Keratinocyte (primary cell): ENCODE measurements at regions not wholly inside any gene's neighbourhood (a gene's known extent, or its start where the extent isn't known, plus 50 kb on each side); places are given as distances from the start of the nearest gene placed in this dataset.

Experiments
- EZH2 ChIP-seq: IDR thresholded peaks from one replicate; pipeline ENCODE4 v1.6.1; 2012; ENCODE audit warnings: inconsistent platforms, mild to moderate bottlenecking, low read length, moderate library complexity
- TF ChIP-seq, protein P1 (sequence below), 3 experiments: IDR thresholded peaks in 1 of 3; conservative IDR thresholded peaks in 1 of 3; optimal IDR thresholded peaks in 1 of 3; 2 replicates in 2 of 3; 3 replicates in 1 of 3; pipeline versions ENCODE3 to v1.5.1; 2011; ENCODE audit warnings: low read length in 3 of 3, mild to moderate bottlenecking in 3 of 3, moderate library complexity in 2 of 3, control low read depth in 1 of 3, inconsistent platforms in 1 of 3; ENCODE audit not compliant: insufficient read depth in 2 of 3; ENCODE audit errors: extremely low read depth in 1 of 3

DNA sequence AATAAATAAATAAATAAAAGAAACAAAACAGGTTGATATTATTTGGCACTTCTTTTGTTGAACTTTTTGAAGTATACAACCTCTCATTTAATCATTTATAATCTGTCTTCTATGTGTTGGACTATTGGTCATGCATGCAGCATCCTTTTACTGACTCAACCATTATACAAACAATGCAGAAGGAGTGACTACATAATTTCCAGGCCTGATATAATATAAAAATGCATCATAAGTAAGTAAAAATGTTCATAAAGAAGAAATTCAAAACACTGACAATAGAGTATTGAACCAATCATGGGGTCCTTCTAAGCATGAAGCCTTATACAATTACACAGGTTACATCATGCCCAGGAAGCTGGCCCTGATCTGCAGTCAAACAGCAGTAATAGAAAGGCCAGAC is 141.5 kb upstream of the FN1 start:
- TF ChIP-seq, protein P1, sequence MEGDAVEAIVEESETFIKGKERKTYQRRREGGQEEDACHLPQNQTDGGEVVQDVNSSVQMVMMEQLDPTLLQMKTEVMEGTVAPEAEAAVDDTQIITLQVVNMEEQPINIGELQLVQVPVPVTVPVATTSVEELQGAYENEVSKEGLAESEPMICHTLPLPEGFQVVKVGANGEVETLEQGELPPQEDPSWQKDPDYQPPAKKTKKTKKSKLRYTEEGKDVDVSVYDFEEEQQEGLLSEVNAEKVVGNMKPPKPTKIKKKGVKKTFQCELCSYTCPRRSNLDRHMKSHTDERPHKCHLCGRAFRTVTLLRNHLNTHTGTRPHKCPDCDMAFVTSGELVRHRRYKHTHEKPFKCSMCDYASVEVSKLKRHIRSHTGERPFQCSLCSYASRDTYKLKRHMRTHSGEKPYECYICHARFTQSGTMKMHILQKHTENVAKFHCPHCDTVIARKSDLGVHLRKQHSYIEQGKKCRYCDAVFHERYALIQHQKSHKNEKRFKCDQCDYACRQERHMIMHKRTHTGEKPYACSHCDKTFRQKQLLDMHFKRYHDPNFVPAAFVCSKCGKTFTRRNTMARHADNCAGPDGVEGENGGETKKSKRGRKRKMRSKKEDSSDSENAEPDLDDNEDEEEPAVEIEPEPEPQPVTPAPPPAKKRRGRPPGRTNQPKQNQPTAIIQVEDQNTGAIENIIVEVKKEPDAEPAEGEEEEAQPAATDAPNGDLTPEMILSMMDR (optimal IDR thresholded peaks at IDR 0.05 in 1 of 3, IDR thresholded peaks at IDR 0.05 in 1 of 3, conservative IDR thresholded peaks at IDR 0.05 in 1 of 3; ENCODE audit: extremely low read depth in 1 of 3, insufficient read depth in 2 of 3, low read length in 3 of 3): no peak
- TF ChIP-seq EZH2: no peak
